NCI-H748 treated with DMSO at 0.1 percent for 48 hours (cell line): ENCODE measurements at regions not wholly inside any gene's neighbourhood (a gene's known extent, or its start where the extent isn't known, plus 50 kb on each side); places are given as distances from the start of the nearest gene placed in this dataset.
A peak's percentile ranks its signal among the peaks of the same experiment; 100 is the strongest.
"Not testable (repeated sequence)": the region's sequence is repeated elsewhere in the genome, so short reads cannot be mapped to it uniquely, and the experiment has no call there.

Experiments used
- DNase-seq: peaks from one replicate; lab custom pipeline; 2025; lab: John Stamatoyannopoulos, UW

- DNase-seq, result no peak
Measured at GRCh38 chr10:6875269-6875865, 295.3 kb upstream of the PRKCQ start.

GRCh38 chr10:6871128-6871527 lies 291.1 kb upstream of the PRKCQ start:
- no peak for DNase-seq

GRCh38 chr10:6868036-6868725 lies 288.1 kb upstream of the PRKCQ start:
- no peak for DNase-seq

- no peak for DNase-seq
Measured at GRCh38 chr10:6866757-6867156, 286.7 kb upstream of the PRKCQ start.

GRCh38 chr10:6864142-6864541 lies 284.1 kb upstream of the PRKCQ start:
- DNase-seq, result no peak

- DNase-seq, result no peak
Measured at GRCh38 chr10:6863381-6863780, 283.3 kb upstream of the PRKCQ start.

- no peak for DNase-seq
Measured at GRCh38 chr10:6850452-6850851, 270.4 kb upstream of the PRKCQ start.

GRCh38 chr10:6847561-6847960 lies 267.5 kb upstream of the PRKCQ start:
- no peak for DNase-seq

GRCh38 chr10:6843894-6844650 lies 264.0 kb upstream of the PRKCQ start:
- no peak for DNase-seq

- DNase-seq, result peak; percentile 1
Measured at GRCh38 chr10:6843481-6843881, 263.4 kb upstream of the PRKCQ start.

- DNase-seq, result no peak
Measured at GRCh38 chr10:6842722-6843121, 262.6 kb upstream of the PRKCQ start.

- DNase-seq, result no peak
Measured at GRCh38 chr10:6841761-6842160, 261.7 kb upstream of the PRKCQ start.

GRCh38 chr10:6840766-6841165 lies 260.7 kb upstream of the PRKCQ start:
- no peak for DNase-seq

GRCh38 chr10:6840201-6840691 lies 260.2 kb upstream of the PRKCQ start:
- DNase-seq, result no peak

- DNase-seq, result peak; percentile 6
Measured at GRCh38 chr10:6838118-6838517, 258.0 kb upstream of the PRKCQ start.

GRCh38 chr10:6833458-6834011 lies 253.5 kb upstream of the PRKCQ start:
- DNase-seq, result no peak

- not testable (repeated sequence) for DNase-seq
Measured at GRCh38 chr10:6830981-6831380, 250.9 kb upstream of the PRKCQ start.

GRCh38 chr10:6824793-6825192 lies 244.7 kb upstream of the PRKCQ start:
- DNase-seq, result not testable (repeated sequence)

GRCh38 chr10:6823770-6824169 lies 243.7 kb upstream of the PRKCQ start:
- no peak for DNase-seq

- no peak for DNase-seq
Measured at GRCh38 chr10:6819301-6819700, 239.2 kb upstream of the PRKCQ start.

- DNase-seq, result no peak
Measured at GRCh38 chr10:6817770-6818169, 237.7 kb upstream of the PRKCQ start.

- DNase-seq, result no peak
Measured at GRCh38 chr10:6815346-6815745, 235.3 kb upstream of the PRKCQ start.

- no peak for DNase-seq
Measured at GRCh38 chr10:6813856-6814255, 233.8 kb upstream of the PRKCQ start.
